GM21786 (cell line): ENCODE measurements at regions not wholly inside any gene's neighbourhood (a gene's known extent, or its start where the extent isn't known, plus 50 kb on each side); places are given as distances from the start of the nearest gene placed in this dataset.
"Not testable (repeated sequence)": the region's sequence is repeated elsewhere in the genome, so short reads cannot be mapped to it uniquely, and the experiment has no call there.

Source experiments
- ATAC-seq: cut with Tn5 transposase; IDR thresholded peaks from one replicate; pipeline ENCODE4 v1.9.1; 2021; ENCODE audit not compliant: unreplicated experiment

DNA sequence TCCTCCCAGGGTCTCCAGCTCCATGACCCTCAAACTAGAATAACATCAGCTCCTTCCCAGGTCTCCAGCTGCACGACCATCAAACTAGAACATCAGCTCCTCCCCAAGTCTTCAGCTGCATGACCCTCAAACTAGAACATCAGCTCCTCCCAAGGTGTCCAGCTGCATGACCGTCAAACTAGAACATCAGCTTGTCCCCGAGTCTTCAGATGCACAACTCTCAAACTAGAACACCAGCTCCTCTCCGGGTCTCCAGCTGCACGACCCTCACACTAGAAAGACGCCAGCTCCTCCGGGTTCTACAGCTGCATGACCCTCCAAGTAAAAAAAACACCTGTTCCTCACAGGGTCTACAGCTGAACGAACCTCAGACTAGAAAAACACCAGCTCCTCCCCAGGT lies 312.9 kb upstream of the TFPI start:
- no peak for ATAC-seq

DNA sequence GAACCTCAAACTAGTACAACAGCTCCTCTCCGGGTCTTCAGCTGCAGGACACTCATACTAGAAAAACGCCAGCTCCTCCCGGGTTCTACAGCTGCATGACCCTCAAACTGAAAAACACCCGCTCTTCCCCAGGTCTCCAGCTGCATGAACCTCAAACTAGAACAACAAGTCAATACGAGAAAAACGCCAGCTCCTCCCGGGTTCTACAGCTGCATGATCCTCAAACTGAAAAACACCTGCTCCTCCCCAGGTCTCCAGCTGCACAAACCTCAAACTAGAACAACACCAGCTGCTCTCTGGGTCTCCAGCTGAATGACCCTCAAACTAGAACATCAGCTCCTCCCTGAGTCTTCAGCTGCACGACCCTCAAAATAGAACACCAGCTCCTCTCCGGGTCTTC lies 315.0 kb upstream of the TFPI start:
- ATAC-seq = no peak

DNA sequence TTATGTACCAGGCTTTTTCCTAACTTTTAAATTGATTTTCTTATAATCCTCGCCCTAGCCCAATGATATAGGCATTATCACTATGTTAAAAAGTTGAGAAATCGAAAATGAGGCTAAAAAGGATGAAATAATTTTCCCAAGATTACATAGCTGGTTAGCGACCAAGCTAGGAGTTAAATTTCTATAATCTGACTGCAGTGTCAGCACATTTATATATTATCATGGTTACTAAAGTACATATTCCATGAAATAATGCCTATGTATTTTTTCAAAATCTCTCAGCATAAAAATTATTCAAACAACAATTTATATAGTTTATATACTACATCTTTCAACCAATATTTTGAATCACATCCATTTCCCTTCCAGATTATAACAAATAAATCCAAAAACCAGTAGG lies 317.3 kb upstream of the TFPI start:
- ATAC-seq = no peak

DNA sequence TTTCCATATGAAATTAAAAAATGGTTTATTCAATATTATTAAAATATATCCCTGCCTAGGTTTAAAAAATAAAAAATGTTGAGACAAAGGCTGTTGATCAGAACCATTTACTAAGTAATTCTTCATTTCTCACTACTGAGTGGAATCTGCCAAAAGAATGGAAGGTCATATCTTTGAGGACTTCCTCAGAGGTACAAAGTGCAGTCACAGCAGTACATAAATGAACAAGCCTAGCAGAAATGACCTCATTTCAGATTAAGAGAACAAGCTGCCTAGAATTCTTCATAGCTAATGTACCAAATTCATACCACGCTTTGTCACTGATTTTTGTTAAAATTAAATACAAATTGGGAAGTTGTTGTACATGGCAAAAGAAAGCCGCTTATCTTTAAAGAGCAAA lies 318.9 kb upstream of the TFPI start:
- ATAC-seq = no peak

DNA sequence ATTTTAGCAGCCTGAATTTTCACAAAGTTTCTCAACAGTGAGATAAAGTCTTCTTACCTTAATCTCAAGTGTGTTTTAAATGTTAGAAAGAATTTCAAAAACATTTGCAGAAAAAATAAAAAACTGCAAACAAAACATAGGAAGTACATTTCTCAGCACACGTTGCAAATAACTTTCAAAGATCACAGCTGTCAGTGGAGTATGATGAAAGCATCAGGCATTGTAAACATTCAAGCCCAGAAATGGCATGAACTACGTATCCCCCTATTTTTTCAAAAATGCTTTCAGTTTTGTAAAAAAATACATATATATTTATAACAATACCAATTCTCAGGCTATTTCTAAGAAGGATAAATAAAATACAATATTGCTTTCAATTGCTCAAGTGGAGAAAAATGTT lies 320.6 kb upstream of the TFPI start:
- no peak for ATAC-seq

DNA sequence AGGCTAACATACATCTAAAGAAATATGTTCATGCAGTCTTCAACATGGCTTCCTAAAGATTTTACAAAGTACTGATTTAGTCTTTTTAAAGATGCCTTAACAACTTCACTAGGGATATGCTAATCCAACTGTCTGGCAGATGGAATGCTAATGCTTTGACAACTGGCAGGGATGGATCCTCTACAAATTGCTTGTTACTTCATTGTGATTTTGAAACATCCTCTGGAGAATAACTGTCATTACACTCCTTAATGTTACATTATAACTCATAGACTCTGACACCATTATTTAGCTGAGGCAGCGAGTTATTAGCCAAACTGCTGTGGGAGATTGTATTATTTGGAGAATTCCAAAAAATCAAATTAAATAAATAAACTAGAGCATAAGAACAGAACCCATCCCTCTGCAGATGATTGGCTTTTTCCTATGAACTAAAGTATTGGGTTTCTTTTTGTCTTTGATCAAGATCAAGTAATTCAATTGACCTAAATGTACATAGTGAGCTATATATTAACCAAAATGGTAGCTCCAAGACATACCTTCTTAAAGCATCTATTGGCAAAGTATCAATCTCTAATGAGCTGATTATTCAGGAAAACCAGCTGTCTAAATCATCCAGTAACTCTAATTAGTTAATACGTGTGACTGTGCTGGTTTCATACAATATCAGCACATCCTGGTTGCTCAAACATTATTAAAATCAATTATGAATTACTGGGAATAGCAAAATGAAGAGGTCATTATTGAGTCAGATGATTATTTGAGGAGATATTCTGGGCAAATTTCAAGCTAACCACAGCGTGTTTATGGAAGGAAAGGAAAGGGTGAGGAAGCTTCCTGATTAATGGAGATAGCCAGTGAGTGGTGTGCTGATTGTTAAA lies 321.3 kb upstream of the TFPI start:
- ATAC-seq = no peak

DNA sequence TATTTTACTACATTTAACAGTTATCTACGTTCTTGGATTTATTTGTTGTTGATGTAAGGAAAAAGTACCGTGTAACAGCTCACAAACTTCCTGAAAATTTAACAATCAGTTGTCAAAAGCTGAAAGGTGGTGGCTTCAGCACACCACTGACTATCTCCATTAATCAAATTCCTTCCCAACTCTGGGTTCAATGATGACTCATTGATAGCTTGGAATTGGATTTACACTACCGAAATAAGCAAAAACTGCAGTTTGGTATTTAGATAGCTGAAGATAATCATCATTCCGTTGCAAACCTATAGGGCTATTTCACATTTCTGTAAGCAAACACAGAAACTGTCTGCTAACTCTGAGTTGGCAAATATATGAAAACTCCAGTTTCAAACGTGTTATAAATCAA lies 322.3 kb upstream of the TFPI start:
- no peak for ATAC-seq

DNA sequence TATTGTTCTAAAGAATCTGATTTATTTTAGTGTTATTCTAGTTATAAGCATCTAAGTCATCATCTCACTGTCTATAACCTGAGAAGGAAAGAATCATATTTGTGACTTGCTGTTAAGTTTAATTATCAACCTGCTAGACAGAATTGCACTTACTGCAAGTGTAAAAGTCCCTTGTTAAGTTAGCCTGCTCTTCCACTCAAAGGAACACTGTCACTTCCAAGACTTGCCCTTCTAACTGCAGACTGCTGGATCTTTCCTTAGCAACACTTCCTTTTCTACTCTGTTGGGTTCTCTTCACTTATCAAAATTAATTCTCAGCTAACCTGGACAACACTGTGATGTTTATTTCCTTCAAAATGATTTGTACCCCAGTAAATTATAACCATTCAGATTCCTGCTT lies 323.2 kb upstream of the TFPI start:
- ATAC-seq = no peak

DNA sequence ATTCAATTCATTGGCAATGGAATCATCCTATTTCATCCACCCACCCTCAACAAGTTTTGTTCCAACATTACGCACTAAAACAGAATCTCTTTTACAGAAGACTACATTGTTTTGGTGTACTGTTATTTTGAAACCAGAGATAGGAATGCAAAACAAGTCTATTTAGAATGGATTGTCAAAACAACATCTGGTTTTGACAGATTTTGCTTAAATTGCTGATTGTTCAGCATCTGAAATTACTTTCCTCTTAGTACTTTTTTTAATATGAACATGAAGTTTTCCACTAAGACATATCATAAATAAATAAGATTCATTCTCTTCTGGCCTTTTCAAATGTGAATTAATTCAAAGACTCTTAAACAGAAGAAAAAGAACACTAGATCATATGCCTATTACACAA lies 323.9 kb upstream of the TFPI start:
- ATAC-seq = no peak

DNA sequence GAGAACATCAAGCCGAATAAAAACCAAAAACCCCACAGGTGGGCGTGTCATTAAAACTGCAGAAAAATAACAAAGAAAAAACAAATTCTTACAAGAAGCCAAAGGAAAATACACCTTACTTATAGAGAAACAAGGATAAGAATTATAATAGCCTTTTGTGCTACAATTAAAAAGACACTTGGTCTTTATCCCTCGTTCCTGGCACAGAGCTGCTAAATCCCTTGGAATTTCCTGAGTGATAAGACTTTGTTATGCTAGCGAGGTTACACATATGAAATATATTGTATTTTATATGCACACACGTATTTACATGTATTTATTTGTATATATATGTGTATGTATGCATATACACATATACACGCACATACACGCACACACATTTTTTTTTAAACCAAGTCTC lies 325.3 kb upstream of the TFPI start:
- ATAC-seq = no peak

DNA sequence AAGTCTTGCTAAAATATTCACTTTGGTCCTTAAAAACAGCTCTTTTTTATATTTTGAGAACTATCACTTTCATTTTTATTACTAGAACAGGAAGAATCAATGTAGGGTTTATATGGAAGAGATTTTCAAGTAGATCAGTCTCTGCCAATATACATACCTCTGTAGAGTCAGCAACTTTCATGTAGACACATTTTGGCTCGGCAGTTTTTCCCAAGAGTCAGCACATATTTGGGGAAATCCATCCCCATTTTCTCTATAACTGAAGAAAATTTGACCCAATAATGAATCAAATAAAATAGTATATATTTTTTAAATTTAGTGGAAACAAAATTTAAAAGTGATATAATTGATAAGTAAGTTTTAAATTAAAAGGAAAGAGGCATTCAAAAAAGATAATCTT lies 329.8 kb upstream of the TFPI start:
- no peak for ATAC-seq

DNA sequence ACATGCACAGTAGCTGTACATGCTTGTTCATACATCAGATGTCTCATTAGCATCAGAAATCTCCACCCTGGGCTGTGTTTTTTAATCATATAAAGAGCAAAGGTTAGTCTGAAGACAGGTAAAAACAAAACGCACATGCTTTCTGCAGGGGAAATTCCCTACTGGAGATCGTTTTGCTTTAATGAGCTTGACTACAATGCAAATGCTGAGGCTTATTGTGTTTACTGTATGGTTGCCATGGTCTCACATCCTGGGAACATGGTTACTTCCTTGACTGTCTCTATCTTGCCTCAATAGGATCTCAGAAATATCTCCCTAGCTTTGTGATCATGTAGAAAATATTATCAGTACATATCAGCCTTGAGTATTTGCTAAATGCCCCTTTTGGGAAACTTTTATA lies 336.5 kb upstream of the TFPI start:
- no peak for ATAC-seq

DNA sequence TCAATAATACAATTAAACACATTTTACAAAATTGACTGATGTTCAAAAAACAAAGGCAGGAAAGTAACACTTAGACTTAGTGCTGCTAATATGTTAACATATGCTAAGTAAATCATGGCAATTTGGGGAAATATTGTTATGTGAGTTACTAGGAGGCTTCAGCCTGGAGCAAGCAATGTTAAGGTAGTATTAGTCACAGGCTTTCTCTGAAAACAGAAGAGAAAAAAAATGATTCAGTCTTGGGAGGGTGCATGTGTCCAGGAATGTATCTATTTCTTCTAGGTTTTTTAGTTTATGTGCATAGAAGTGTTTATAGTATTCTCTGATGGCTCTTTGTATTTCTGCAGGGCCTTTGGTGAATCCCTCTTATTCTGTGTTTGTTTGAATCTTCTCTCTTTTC lies 345.8 kb upstream of the TFPI start:
- no peak for ATAC-seq

DNA sequence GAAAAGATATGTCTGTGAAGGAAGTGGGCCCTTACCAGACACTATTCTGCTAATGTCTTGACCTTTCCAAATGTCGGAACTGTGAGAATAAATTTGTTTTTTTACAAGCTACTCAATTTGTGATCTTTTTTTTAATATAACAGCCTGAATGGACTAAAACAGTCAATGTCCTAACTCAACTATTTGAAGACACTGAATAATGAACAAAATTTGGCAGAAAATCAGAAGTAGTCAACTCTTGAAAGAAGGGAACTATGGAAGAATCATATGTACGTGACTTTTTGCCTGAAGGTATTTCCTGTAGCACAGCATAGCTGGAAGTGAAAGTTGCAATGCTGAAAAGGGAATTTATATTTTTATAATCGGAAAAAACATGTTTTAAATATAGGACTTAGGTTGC lies 351.8 kb upstream of the TFPI start:
- ATAC-seq = no peak

DNA sequence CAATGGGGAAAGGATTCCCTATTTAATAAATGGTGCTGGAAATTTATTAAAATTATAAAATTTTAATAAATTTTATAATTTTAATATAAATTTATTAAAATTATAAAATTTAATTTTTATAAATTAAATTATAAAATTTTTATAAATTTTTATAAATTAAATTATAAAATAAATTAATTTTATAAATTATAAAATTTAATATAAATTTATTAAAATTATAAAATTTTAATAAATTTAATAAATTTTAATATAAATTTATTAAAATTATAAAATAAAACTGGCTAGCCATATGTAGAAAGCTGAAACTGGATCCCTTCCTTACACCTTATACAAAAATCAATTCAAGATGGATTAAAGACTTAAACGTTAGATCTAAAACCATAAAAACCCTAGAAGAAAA lies 356.7 kb upstream of the TFPI start:
- not testable (repeated sequence) for ATAC-seq

DNA sequence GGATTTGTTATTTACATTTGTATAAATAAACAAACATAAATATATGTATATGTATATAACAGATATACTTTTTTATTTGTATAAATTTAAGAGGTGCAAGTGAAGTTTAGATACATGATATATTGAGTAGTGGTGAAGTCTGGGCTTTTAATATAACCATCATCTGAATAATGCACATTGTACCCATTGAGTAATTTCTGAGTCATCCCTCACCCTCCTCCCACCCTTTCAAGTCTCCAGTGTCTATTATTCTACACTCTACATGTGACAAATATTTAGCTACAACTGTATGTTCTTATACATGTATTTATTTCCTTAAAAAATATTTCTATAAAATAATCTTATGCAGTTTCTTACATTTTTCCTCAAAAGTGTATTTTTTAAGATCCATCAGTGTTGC lies 358.7 kb upstream of the TFPI start:
- no peak for ATAC-seq

DNA sequence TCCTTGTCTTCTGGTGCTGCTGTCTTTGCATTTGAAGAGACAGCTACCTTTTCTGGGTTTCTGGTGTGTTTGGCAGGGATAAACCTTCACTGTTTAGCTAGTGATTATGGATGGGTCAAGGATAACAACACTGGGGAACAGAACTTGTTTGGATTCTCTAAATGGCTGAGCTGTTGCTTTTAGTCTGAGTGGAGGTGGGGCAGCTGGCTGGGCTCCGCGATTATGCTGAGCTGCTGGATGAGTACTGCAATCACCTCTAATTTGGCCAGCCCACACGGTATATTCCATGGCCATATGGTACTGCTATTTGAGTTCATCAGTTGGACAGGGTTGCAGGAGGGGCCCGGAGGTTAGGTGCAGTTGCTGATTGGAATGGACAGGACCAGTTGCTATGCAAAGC lies 361.6 kb upstream of the TFPI start:
- no peak for ATAC-seq

DNA sequence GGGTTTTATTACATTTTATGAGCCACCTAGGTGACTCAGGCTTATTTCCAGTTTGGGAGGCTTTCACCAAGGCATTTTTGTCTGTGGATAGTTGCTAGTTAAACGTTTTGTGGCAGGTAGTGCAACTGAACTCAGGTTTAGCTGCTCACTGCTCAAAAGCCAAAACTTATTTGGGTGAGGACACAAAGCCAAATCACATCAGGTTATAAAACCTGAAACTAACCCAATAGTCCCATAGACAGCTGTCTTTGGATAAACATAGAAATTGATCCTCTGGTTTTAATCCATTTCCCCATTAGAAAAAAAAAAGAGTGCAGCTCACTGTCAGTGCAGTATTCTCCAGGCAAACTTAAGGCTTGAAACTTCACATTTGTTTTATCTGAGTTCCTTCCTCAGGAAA lies 362.6 kb upstream of the TFPI start:
- no peak for ATAC-seq

DNA sequence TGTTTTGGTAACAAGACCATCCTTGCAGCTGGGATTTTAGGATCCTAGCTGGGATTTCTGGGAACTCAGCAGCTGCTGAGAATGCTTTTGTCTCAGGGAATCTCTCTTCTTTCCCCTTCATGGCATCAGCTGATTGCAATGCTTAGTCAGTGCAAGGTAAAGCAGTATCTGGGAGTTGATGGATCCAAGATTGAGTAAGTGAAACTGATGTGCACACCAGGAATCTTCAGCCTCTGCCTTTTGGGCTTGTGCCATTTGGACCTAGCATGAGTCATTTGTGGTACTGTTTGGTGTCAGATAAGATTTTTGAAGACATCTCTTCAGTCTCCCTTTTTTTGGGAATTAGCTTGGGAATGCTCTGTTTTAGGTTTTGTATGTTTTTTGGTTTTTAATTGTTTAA lies 363.3 kb upstream of the TFPI start:
- ATAC-seq = no peak

DNA sequence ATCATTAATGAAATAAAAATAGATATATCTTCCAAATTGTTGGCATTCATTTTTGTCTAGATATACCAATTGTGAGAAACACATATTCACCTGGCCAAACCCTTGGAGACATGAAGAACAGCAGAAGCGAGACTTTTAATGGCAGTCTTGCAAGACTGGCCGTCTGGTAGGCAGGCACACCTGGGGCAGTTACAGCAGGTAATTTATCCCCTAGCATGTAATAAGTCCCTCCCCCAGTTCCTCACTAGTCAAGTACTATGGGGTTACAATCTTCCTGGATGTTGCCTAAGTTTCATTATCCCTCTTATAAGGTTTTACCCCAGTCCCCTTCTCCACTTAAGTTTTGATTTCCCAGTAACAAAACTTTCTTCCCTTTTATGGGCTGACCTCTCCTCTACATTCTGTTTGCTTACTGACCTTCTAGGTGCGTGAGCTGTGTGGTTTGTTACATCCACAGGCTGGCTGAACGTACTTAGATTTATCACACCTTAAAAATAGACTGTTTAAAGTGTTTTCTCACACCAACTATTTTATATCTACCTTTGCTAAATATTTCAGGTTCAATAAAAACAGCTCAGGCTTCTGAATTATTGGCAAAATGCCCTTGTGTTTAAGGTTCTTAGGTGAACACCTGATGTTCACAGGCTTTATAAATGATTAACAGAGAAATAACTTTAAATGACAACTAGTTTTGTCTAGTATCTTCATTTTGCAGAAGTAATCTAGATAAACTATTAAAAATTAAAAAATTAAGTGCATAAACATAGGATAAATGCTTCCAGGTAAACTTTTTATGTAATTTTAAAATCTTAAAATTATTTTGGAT lies 365.0 kb upstream of the TFPI start:
- no peak for ATAC-seq

DNA sequence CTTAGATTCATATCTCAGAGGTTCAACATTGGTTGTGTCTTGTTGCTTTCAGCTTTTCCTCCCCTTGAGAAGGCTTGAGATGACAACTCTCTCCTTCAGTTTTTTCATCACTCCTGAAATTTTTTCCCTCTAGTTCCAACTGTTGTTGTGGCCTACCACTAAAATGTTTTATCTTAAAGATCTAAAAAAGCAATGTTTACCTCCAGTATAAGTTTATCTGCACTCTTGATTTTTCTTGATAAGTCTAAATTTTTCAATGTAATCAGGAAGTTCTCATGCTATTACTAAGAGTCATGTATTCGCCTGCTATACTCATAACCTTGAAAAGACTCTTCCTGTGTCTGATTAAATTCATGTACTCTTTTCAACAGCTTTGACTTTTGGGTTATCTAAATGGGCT lies 366.3 kb upstream of the TFPI start:
- no peak for ATAC-seq

DNA sequence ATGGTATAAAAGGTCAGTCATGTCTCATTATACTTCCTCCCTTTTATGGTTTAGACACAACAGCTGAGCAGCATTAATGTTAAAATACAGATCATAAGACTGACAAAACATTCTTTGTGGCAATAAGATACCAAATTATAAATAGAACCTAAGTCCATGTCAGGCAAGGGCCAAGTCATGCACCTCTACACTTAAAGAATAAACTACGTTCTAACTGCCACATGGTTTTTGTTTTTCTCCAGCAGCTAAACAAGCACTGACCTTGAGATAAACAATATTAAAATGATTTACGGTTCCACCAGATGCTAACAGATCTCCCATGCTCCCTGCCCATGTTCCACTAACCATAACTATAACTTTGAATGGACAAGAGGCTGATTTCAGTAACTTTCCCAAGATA lies 368.6 kb upstream of the TFPI start:
- no peak for ATAC-seq
